Ascending aorta (tissue), 2 donors: ENCODE measurements at regions not wholly inside any gene's neighbourhood (a gene's known extent, or its start where the extent isn't known, plus 50 kb on each side); places are given as distances from the start of the nearest gene placed in this dataset.
"Not testable (repeated sequence)": the region's sequence is repeated elsewhere in the genome, so short reads cannot be mapped to it uniquely, and the experiment has no call there.

ENCODE experiments used
- DNase-seq, 2 donors: peaks; one replicate each; pipeline ENCODE4 v3.0.0-alpha.2; 2019; ENCODE audit warnings: low spot score in 2 of 2
- H3K27ac ChIP-seq, 2 donors: fragments of 200-600 bp; sonication (generic); one replicate each; pipeline ENCODE4 v1.5.1; 2016 to 2017; ENCODE audit warnings: mild to moderate bottlenecking in 1 of 2
- H3K27me3 ChIP-seq: fragments of 200-600 bp; sonication (generic); one replicate; pipeline ENCODE4 v1.5.1; 2017
- H3K36me3 ChIP-seq, 2 donors: fragments of 200-600 bp; sonication (generic); one replicate each; pipeline ENCODE4 v1.5.1; 2016
- H3K4me1 ChIP-seq, 2 donors: fragments of 200-600 bp; sonication (generic); one replicate each; pipeline ENCODE4 v1.5.1; 2016 to 2017; ENCODE audit warnings: mild to moderate bottlenecking in 1 of 2
- H3K4me3 ChIP-seq, 2 donors: fragments of 200-600 bp; sonication (generic); one replicate each; pipeline ENCODE4 v1.5.1; 2016 to 2017; ENCODE audit warnings: mild to moderate bottlenecking in 1 of 2
- H3K9me3 ChIP-seq, 2 donors: fragments of 200-600 bp; sonication (generic); one replicate each; pipeline ENCODE4 v1.5.1; 2016
- intact Hi-C: fragments of 100-400 bp; cut with DNase I; formaldehyde crosslinking; loops from one replicate; pipeline ENCODE4 v1.15.1; 2023
- TF ChIP-seq, protein P1 (sequence below), 3 experiments: fragments of 200-600 bp in 2 of 3; fragments of 450-650 bp in 1 of 3; sonication (generic) in 2 of 3; IDR thresholded peaks; one replicate each; pipeline ENCODE4 v1.5.1; 2016 to 2019; ENCODE audit warnings: antibody characterized with exemption in 3 of 3, mild to moderate bottlenecking in 1 of 3, moderate library complexity in 1 of 3

DNA sequence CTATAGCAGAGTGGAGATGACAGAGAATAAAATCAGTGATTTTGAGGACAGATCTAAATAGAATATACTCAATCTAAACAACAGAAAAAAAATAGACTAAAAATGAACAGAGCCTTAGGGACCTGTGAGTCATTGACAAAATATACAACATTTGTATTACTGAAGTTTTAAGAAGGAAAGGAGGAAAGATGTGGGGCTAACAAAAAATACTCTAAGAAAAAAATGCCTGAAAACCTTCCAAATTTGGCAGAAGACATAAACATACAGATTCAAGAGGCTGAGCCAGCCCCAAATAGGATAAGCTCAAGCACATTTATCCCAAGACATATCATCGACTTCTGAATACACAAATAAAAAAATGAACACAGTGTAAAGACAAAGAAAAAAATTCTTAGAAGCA lies 123.6 kb upstream of the INTU start:
- H3K27ac ChIP-seq = no peak overlapping the region
- TF ChIP-seq, protein P1, sequence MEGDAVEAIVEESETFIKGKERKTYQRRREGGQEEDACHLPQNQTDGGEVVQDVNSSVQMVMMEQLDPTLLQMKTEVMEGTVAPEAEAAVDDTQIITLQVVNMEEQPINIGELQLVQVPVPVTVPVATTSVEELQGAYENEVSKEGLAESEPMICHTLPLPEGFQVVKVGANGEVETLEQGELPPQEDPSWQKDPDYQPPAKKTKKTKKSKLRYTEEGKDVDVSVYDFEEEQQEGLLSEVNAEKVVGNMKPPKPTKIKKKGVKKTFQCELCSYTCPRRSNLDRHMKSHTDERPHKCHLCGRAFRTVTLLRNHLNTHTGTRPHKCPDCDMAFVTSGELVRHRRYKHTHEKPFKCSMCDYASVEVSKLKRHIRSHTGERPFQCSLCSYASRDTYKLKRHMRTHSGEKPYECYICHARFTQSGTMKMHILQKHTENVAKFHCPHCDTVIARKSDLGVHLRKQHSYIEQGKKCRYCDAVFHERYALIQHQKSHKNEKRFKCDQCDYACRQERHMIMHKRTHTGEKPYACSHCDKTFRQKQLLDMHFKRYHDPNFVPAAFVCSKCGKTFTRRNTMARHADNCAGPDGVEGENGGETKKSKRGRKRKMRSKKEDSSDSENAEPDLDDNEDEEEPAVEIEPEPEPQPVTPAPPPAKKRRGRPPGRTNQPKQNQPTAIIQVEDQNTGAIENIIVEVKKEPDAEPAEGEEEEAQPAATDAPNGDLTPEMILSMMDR (IDR thresholded peaks at IDR 0.05) = no peak
- intact Hi-C loops = no loop called here

DNA sequence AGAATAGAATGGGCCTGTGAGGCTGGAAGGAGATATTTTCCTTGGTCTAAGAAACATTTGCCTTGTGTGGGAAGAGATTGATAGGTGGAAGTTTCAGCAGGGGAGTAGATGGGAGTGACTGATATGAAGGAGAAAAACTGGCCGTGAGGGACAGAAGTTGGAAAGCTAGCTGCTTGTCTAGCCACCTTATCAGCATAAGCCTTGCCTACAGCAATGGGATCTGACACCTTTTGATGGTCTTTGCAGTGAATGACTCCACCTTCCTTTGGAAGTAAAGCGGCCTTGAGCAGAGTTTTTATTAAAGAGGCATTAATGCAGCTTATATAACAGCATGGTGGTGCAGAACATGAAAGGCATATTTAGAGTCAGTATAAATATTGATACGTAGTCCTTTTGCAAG lies 120.1 kb upstream of the INTU start:
- H3K4me1 ChIP-seq, DNase-seq, H3K27ac ChIP-seq, H3K4me3 ChIP-seq, intact Hi-C loops, H3K27me3 ChIP-seq, H3K36me3 ChIP-seq, H3K9me3 ChIP-seq: not testable (repeated sequence)

More for the DNA sequence above, 123.6 kb upstream of the INTU start:
- no peaks in the 10 kb centered on the region for H3K9me3 ChIP-seq
- no peaks in the 10 kb centered on the region for H3K27me3 ChIP-seq
- H3K4me3 ChIP-seq = no peak overlapping the region
- no peaks in the 10 kb centered on the region for H3K4me1 ChIP-seq
- no peaks in the 10 kb centered on the region for H3K36me3 ChIP-seq
- no peak for DNase-seq

DNA sequence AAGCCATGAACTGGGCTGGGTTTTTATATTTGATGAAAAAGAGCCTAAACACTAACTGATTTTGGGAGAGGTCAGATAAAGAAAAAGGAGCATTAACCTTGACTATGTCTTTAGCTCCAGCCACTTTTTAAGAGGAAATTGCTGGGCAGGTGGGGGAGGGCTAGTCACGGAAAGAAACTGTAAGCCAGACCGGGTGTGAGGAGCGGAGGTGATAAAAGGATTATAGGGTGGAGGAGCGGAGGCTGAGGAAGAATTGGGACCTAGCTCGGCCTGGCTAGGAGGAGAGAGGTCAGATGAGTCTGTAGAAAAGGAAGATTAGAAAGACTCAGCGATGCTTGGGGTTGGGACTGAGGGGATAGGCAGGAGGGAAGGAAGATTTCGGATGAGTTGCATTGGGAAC lies 117.5 kb upstream of the INTU start:
- H3K36me3 ChIP-seq, H3K27me3 ChIP-seq, H3K9me3 ChIP-seq, H3K4me3 ChIP-seq, H3K4me1 ChIP-seq, DNase-seq, H3K27ac ChIP-seq, intact Hi-C loops: not testable (repeated sequence)

DNA sequence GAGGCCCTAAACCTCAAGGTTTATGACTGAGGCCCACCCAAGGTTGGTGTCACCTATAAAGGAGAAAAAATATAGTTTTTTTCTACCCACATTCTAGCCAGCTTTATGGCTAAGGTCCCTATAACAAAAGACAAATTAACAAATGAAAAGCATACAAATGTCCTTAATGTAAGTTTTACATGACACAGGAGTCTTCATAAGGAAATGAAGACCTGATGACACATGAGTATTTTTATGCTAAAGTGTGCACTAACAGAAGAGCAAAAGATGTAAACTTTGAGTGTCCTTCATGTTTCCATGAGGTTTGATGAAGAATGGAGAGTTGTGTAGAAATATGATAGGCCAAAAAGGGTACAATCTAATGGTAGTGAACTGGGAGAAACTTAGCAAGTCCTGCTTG lies 114.7 kb upstream of the INTU start:
- TF ChIP-seq, protein P1 (IDR thresholded peaks at IDR 0.05) = no peak

DNA sequence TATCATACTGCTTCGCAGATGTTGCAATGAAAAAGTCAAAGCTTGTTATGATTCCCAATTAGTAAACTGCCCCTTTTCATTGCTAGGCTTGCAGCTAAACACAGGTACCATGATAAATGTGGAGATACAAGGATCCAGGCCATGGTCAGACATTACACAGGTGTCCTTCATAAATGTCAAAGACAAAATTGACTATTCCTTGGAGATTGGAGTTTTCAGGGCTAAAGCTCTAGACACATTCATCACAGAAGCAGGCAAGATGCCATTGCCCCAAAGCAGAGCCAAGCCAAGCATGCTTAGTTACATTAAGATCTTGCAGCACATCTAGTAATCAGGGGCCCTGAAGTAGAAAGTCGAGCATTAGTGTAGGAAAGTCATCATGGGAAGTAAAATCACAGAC lies 111.3 kb upstream of the INTU start:
- no peak overlapping the region for H3K27ac ChIP-seq
- intact Hi-C loops = no loop called here
- H3K36me3 ChIP-seq = no peaks in the 10 kb centered on the region
- DNase-seq = no peak
- H3K9me3 ChIP-seq = no peaks in the 10 kb centered on the region
- TF ChIP-seq, protein P1 (IDR thresholded peaks at IDR 0.05) = no peak
- no peaks in the 10 kb centered on the region for H3K4me1 ChIP-seq
- H3K27me3 ChIP-seq = no peaks in the 10 kb centered on the region
- H3K4me3 ChIP-seq = no peak overlapping the region

More for the DNA sequence above, 114.7 kb upstream of the INTU start:
- H3K36me3 ChIP-seq = no peaks in the 10 kb centered on the region
- no peak for DNase-seq
- no peaks in the 10 kb centered on the region for H3K27me3 ChIP-seq
- no peaks in the 10 kb centered on the region for H3K4me1 ChIP-seq
- H3K4me3 ChIP-seq = no peak overlapping the region
- no peak overlapping the region for H3K27ac ChIP-seq
- H3K9me3 ChIP-seq = no peaks in the 10 kb centered on the region
- intact Hi-C loops = no loop called here

DNA sequence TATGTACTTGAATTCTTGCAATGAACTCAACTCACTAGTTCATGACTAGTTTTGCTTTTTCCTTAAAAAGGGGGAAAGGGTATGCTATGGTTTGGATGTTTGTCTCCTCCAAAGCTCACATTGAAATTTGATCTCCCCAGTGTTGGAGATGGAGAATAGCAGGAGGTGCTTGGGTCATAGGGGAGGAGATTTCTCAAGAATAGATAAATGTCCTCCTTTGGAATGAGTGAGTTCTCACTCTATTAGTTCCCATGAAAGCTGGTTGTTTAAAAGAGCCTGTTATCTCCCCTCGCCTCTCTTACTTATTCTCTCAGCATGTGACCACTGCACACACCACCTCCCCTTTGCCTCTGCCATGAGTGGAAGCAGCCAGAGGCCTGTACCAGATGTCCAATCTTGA lies 109.4 kb upstream of the INTU start:
- Histone ChIP-seq H3K9me3 (no peaks in the 10 kb centered on the region), H3K36me3 (no peaks in the 10 kb centered on the region), H3K27me3 (no peaks in the 10 kb centered on the region), H3K4me3 (no peak overlapping the region), H3K27ac (no peak overlapping the region), H3K4me1 (no peaks in the 10 kb centered on the region)
- TF ChIP-seq, protein P1 (IDR thresholded peaks at IDR 0.05) = no peak
- no peak for DNase-seq
- intact Hi-C loops = no loop called here

DNA sequence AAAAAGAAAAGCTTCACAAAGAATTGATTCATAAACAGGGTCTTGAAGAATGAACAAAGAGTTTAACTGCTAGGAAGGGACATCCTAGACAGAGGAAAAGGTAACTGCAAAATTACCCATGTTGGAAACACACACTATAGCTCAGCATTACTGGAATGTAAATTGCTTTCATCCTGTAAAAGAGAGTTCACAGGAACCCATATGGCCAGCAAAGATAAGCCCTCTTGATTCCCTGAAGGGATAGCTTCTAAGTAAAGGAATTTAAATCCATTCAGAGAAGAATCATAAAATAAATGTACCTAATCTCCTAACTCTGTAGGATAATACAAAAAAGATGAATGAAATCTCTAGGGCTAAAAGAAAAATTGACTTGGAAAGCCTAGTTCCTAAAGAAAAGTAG lies 107.1 kb upstream of the INTU start:
- intact Hi-C loops = no loop called here
- no peak for DNase-seq
- Histone ChIP-seq H3K27me3 (no peaks in the 10 kb centered on the region), H3K9me3 (peaks cover 0 to 3% of the 10 kb centered on the region in 2 donors), H3K4me3 (no peak overlapping the region), H3K4me1 (no peaks in the 10 kb centered on the region), H3K27ac (no peak overlapping the region), H3K36me3 (no peaks in the 10 kb centered on the region)
- TF ChIP-seq, protein P1 (IDR thresholded peaks at IDR 0.05) = no peak
